SK-N-SH treated with all-trans-retinoic acid at 6 μM for 48 hours (cell line): ENCODE measurements at regions not wholly inside any gene's neighbourhood (a gene's known extent, or its start where the extent isn't known, plus 50 kb on each side); places are given as distances from the start of the nearest gene placed in this dataset.

Experiments
- ATAC-seq: fragments of 200-7000 bp; cut with Tn5 transposase; 3 replicates; pipeline ENCODE4 v1.9.1; 2020; ENCODE audit warnings: mild to moderate bottlenecking, moderate library complexity
- ARNTL ChIP-seq: fragments of 450-650 bp; formaldehyde crosslinking; IDR thresholded peaks from 2 replicates; pipeline ENCODE4 v1.5.0; 2020; ENCODE audit warnings: low read depth, mild to moderate bottlenecking, moderate library complexity, borderline replicate concordance
- BACH2 ChIP-seq: fragments of 250-450 bp; sonication (Bioruptor Pico); IDR thresholded peaks from 2 replicates; pipeline ENCODE4 v1.9.0; 2021; ENCODE audit warnings: mild to moderate bottlenecking, borderline replicate concordance
- CSDC2 ChIP-seq: fragments of 250-450 bp; sonication (Bioruptor Pico); IDR thresholded peaks from 2 replicates; pipeline ENCODE4 v1.5.0; 2020; ENCODE audit warnings: mild to moderate bottlenecking, moderate library complexity
- GLIS3 ChIP-seq: fragments of 250-450 bp; sonication (Bioruptor Pico); IDR thresholded peaks from 2 replicates; pipeline ENCODE4 v1.5.0; 2020; ENCODE audit warnings: mild to moderate bottlenecking, moderate library complexity
- ISL1 ChIP-seq: fragments of 250-450 bp; sonication (Bioruptor Pico); IDR thresholded peaks from 2 replicates; pipeline ENCODE4 v2.1.2; 2022; ENCODE audit warnings: mild to moderate bottlenecking, moderate library complexity
- OSR1 ChIP-seq: fragments of 250-450 bp; sonication (Bioruptor Pico); IDR thresholded peaks from 2 replicates; pipeline ENCODE4 v1.8.0; 2022; ENCODE audit warnings: moderate library complexity, mild to moderate bottlenecking, inconsistent platforms
- PPARA ChIP-seq: fragments of 250-450 bp; sonication (Bioruptor Pico); IDR thresholded peaks from 2 replicates; pipeline ENCODE4 v1.5.0; 2020; ENCODE audit warnings: mild to moderate bottlenecking, borderline replicate concordance
- SNAI2 ChIP-seq: fragments of 250-450 bp; sonication (Bioruptor Pico); IDR thresholded peaks from 2 replicates; pipeline ENCODE4 v1.5.0; 2020; ENCODE audit warnings: mild to moderate bottlenecking, moderate library complexity
- TCF4 ChIP-seq: fragments of 250-450 bp; sonication (Bioruptor Pico); IDR thresholded peaks from 2 replicates; pipeline ENCODE4 v1.8.0; 2021; ENCODE audit warnings: mild to moderate bottlenecking, moderate library complexity, borderline replicate concordance
- TOX ChIP-seq: fragments of 250-450 bp; sonication (Bioruptor Pico); IDR thresholded peaks from 2 replicates; pipeline ENCODE4 v1.8.0; 2021; ENCODE audit warnings: mild to moderate bottlenecking, moderate library complexity, borderline replicate concordance
- ZC3H10 ChIP-seq: fragments of 250-450 bp; sonication (Bioruptor Pico); IDR thresholded peaks from 2 replicates; pipeline ENCODE4 v1.5.1; 2021; ENCODE audit warnings: mild to moderate bottlenecking, moderate library complexity
- ZFP3 ChIP-seq: fragments of 250-450 bp; sonication (Bioruptor Pico); IDR thresholded peaks from 2 replicates; pipeline ENCODE4 v1.5.0; 2020; ENCODE audit warnings: mild to moderate bottlenecking, moderate library complexity
- ZFP30 ChIP-seq: fragments of 450-650 bp; formaldehyde crosslinking; IDR thresholded peaks from 2 replicates; pipeline ENCODE4 v1.5.0; 2022; ENCODE audit warnings: mild to moderate bottlenecking, moderate library complexity
- ZNF565 ChIP-seq: fragments of 450-650 bp; formaldehyde crosslinking; conservative IDR thresholded peaks from 2 replicates; pipeline ENCODE4 v1.5.0; 2020; ENCODE audit warnings: low read depth, mild to moderate bottlenecking, moderate library complexity
- ZNF8 ChIP-seq: fragments of 450-650 bp; formaldehyde crosslinking; IDR thresholded peaks from 2 replicates; pipeline ENCODE4 v1.5.0; 2020; ENCODE audit warnings: mild to moderate bottlenecking, moderate library complexity
- TF ChIP-seq, protein P1 (sequence below): fragments of 250-450 bp; sonication (Bioruptor Pico); IDR thresholded peaks from 2 replicates; pipeline ENCODE4 v1.8.0; 2021; ENCODE audit warnings: low read depth, mild to moderate bottlenecking, moderate library complexity, borderline replicate concordance
- TF ChIP-seq, protein P2 (sequence below): fragments of 250-450 bp; sonication (Bioruptor Pico); IDR thresholded peaks from 2 replicates; pipeline ENCODE4 v1.8.0; 2020; ENCODE audit warnings: mild to moderate bottlenecking, moderate library complexity, borderline replicate concordance
- TF ChIP-seq, protein P3 (sequence below): fragments of 250-450 bp; sonication (Bioruptor Pico); IDR thresholded peaks from 2 replicates; pipeline ENCODE4 v1.5.0; 2020; ENCODE audit warnings: mild to moderate bottlenecking, moderate library complexity
- TF ChIP-seq, protein P4 (sequence below): fragments of 250-450 bp; sonication (Bioruptor Pico); IDR thresholded peaks from 2 replicates; pipeline ENCODE4 v1.5.1; 2021; ENCODE audit warnings: mild to moderate bottlenecking, moderate library complexity
- TF ChIP-seq, protein P5 (sequence below): fragments of 250-450 bp; sonication (Bioruptor Pico); IDR thresholded peaks from 2 replicates; pipeline ENCODE4 v1.5.1; 2020; ENCODE audit warnings: low read depth, mild to moderate bottlenecking, moderate library complexity

DNA sequence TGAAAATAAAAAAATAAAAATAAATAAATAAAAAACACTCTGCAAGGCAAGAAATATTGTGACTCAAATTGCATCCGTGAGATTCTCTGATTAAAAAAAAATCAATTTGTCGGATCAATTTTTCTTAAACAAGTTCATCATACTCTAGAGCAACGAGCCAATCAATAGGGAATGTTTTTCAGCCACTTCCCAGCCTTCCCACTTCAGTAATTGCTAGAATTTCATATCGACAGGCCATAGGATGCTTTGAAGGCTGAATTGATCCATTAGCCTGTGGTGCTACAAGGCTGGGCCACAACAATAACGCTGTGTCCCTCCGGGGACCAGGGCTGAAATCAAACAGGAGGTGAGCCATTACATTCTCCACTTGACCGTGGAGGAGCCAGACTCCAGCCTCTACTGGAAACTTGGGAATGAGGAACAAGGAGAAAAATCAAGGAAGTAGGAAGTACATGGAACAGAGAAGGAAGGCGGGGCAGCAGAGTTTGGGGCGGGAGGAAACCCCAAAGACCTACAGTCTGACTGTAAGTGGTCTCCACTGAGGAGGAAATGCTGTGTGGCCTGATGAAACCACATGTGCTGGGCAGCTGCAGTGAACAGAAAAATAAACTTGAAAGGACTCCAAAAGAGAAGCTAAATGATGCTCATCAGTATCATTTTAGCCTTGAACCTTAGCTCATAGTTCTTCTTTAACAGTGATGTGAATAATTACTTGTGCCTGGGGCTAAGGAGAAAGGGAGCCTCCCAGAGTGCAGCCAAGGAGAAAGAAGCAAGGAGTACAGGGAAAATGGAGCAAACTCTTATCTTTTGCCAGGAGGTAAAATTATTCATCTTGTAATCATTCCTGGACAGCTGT is 308.6 kb downstream of the TLE1 start:
- TF ChIP-seq ARNTL (CRISPR knock-in tag) (no peak), CSDC2 (CRISPR knock-in tag) (no peak), ZNF565 (no peak), TOX (CRISPR knock-in tag) (no peak), ZC3H10 (CRISPR knock-in tag) (no peak), OSR1 (CRISPR knock-in tag) (no peak), BACH2 (CRISPR knock-in tag) (no peak)
- TF ChIP-seq, protein P1, sequence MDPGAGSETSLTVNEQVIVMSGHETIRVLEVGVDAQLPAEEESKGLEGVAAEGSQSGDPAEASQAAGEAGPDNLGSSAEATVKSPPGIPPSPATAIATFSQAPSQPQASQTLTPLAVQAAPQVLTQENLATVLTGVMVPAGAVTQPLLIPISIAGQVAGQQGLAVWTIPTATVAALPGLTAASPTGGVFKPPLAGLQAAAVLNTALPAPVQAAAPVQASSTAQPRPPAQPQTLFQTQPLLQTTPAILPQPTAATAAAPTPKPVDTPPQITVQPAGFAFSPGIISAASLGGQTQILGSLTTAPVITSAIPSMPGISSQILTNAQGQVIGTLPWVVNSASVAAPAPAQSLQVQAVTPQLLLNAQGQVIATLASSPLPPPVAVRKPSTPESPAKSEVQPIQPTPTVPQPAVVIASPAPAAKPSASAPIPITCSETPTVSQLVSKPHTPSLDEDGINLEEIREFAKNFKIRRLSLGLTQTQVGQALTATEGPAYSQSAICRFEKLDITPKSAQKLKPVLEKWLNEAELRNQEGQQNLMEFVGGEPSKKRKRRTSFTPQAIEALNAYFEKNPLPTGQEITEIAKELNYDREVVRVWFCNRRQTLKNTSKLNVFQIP: no peak
- TF ChIP-seq, protein P2, sequence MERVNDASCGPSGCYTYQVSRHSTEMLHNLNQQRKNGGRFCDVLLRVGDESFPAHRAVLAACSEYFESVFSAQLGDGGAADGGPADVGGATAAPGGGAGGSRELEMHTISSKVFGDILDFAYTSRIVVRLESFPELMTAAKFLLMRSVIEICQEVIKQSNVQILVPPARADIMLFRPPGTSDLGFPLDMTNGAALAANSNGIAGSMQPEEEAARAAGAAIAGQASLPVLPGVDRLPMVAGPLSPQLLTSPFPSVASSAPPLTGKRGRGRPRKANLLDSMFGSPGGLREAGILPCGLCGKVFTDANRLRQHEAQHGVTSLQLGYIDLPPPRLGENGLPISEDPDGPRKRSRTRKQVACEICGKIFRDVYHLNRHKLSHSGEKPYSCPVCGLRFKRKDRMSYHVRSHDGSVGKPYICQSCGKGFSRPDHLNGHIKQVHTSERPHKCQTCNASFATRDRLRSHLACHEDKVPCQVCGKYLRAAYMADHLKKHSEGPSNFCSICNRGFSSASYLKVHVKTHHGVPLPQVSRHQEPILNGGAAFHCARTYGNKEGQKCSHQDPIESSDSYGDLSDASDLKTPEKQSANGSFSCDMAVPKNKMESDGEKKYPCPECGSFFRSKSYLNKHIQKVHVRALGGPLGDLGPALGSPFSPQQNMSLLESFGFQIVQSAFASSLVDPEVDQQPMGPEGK (CRISPR knock-in tag): no peak
- TF ChIP-seq, protein P3, sequence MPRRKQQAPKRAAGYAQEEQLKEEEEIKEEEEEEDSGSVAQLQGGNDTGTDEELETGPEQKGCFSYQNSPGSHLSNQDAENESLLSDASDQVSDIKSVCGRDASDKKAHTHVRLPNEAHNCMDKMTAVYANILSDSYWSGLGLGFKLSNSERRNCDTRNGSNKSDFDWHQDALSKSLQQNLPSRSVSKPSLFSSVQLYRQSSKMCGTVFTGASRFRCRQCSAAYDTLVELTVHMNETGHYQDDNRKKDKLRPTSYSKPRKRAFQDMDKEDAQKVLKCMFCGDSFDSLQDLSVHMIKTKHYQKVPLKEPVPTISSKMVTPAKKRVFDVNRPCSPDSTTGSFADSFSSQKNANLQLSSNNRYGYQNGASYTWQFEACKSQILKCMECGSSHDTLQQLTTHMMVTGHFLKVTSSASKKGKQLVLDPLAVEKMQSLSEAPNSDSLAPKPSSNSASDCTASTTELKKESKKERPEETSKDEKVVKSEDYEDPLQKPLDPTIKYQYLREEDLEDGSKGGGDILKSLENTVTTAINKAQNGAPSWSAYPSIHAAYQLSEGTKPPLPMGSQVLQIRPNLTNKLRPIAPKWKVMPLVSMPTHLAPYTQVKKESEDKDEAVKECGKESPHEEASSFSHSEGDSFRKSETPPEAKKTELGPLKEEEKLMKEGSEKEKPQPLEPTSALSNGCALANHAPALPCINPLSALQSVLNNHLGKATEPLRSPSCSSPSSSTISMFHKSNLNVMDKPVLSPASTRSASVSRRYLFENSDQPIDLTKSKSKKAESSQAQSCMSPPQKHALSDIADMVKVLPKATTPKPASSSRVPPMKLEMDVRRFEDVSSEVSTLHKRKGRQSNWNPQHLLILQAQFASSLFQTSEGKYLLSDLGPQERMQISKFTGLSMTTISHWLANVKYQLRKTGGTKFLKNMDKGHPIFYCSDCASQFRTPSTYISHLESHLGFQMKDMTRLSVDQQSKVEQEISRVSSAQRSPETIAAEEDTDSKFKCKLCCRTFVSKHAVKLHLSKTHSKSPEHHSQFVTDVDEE (CRISPR knock-in tag): no peak
- TF ChIP-seq, protein P4, sequence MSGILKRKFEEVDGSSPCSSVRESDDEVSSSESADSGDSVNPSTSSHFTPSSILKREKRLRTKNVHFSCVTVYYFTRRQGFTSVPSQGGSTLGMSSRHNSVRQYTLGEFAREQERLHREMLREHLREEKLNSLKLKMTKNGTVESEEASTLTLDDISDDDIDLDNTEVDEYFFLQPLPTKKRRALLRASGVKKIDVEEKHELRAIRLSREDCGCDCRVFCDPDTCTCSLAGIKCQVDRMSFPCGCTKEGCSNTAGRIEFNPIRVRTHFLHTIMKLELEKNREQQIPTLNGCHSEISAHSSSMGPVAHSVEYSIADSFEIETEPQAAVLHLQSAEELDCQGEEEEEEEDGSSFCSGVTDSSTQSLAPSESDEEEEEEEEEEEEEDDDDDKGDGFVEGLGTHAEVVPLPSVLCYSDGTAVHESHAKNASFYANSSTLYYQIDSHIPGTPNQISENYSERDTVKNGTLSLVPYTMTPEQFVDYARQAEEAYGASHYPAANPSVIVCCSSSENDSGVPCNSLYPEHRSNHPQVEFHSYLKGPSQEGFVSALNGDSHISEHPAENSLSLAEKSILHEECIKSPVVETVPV (CRISPR knock-in tag): no peak
- TF ChIP-seq, protein P5, sequence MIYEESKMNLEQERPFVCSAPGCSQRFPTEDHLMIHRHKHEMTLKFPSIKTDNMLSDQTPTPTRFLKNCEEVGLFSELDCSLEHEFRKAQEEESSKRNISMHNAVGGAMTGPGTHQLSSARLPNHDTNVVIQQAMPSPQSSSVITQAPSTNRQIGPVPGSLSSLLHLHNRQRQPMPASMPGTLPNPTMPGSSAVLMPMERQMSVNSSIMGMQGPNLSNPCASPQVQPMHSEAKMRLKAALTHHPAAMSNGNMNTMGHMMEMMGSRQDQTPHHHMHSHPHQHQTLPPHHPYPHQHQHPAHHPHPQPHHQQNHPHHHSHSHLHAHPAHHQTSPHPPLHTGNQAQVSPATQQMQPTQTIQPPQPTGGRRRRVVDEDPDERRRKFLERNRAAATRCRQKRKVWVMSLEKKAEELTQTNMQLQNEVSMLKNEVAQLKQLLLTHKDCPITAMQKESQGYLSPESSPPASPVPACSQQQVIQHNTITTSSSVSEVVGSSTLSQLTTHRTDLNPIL (CRISPR knock-in tag): no peak
- no peak for ATAC-seq

DNA sequence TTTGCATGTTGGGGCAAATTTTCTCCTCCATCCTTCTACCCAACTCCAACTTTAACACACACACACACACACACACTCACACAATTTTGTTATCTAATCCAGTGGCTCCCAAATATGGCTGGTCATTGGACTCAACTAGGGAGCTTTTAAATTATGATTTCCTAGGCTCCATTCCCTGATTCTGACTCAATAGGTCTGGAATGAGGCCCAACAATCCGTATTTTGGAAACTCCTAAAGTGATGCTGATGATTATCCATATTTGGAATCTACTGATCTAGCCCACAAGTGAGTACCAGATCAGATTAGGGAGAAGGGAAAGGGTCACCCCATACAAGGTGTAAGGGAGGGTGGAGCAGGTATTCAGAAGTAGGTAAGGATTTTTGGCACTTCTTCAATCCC is 309.7 kb downstream of the TLE1 start:
- ATAC-seq: no peak
- no peak for TF ChIP-seq ARNTL (CRISPR knock-in tag)
- no peak for TF ChIP-seq ZNF8 (CRISPR knock-in tag)
- TF ChIP-seq CSDC2 (CRISPR knock-in tag): no peak
- TF ChIP-seq BACH2 (CRISPR knock-in tag): no peak
- no peak for TF ChIP-seq GLIS3 (CRISPR knock-in tag)
- TF ChIP-seq OSR1 (CRISPR knock-in tag): no peak
- no peak for TF ChIP-seq SNAI2
- TF ChIP-seq, protein P1: no peak
- TF ChIP-seq, protein P3 (CRISPR knock-in tag): no peak
- TF ChIP-seq ZC3H10 (CRISPR knock-in tag): no peak
- TF ChIP-seq PPARA: no peak
- no peak for TF ChIP-seq ZFP30
- no peak for TF ChIP-seq TOX (CRISPR knock-in tag)
- no peak for TF ChIP-seq ISL1 (CRISPR knock-in tag)
- TF ChIP-seq, protein P4 (CRISPR knock-in tag): no peak
- no peak for TF ChIP-seq ZFP3 (CRISPR knock-in tag)
- no peak for TF ChIP-seq TCF4 (CRISPR knock-in tag)
- TF ChIP-seq, protein P5 (CRISPR knock-in tag): no peak
